IMR-90 (cell line): ENCODE measurements at regions not wholly inside any gene's neighbourhood (a gene's known extent, or its start where the extent isn't known, plus 50 kb on each side); places are given as distances from the start of the nearest gene placed in this dataset.

Experiments used
- CEBPB ChIP-seq: IDR thresholded peaks from 2 replicates; pipeline ENCODE4 v1.6.1; 2012; ENCODE audit warnings: low read depth, low read length, improper control_type of control experiment
- MAFK ChIP-seq: IDR thresholded peaks from 2 replicates; pipeline ENCODE4 v1.6.1; 2012; ENCODE audit warnings: low read depth, low read length, improper control_type of control experiment
- POLR2A ChIP-seq: IDR thresholded peaks from 2 replicates; pipeline ENCODE4 v1.6.1; 2012; ENCODE audit warnings: mild to moderate bottlenecking, low read depth, low read length
- RAD21 ChIP-seq: IDR thresholded peaks from 2 replicates; pipeline ENCODE4 v1.6.1; 2012; ENCODE audit warnings: low read length, improper control_type of control experiment
- TF ChIP-seq, protein P1 (sequence below): conservative IDR thresholded peaks from 2 replicates; pipeline ENCODE4 v1.5.1; 2012; ENCODE audit warnings: mild to moderate bottlenecking, low read depth, low read length, improper control_type of control experiment

DNA sequence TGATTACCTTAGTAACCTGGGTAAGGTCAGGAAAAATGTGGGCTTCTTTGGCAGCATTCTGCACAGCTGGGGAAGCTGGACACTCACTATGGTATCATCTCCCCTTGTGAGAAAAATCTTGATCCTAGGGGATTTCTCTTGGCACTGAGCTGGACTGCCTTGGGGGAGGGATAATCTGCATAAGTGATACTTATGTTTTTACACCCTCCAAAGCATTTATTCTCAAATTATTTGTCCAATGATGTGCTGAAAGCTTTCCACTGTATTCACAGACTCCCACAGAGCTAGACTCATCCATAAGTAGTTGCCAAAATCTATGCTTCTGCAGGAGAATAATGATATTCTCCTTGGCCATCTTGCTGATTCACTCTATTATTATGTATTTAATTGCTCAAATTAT lies 121.5 kb upstream of the CNR1 start:
- TF ChIP-seq, protein P1, sequence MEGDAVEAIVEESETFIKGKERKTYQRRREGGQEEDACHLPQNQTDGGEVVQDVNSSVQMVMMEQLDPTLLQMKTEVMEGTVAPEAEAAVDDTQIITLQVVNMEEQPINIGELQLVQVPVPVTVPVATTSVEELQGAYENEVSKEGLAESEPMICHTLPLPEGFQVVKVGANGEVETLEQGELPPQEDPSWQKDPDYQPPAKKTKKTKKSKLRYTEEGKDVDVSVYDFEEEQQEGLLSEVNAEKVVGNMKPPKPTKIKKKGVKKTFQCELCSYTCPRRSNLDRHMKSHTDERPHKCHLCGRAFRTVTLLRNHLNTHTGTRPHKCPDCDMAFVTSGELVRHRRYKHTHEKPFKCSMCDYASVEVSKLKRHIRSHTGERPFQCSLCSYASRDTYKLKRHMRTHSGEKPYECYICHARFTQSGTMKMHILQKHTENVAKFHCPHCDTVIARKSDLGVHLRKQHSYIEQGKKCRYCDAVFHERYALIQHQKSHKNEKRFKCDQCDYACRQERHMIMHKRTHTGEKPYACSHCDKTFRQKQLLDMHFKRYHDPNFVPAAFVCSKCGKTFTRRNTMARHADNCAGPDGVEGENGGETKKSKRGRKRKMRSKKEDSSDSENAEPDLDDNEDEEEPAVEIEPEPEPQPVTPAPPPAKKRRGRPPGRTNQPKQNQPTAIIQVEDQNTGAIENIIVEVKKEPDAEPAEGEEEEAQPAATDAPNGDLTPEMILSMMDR, result no peak
- no peak for TF ChIP-seq POLR2A
- TF ChIP-seq MAFK, result no peak
- TF ChIP-seq RAD21, result no peak
- no peak for TF ChIP-seq CEBPB
